ENCODE measurements at regions not wholly inside any gene's neighbourhood (a gene's known extent, or its start where the extent isn't known, plus 50 kb on each side); places are given as distances from the start of the nearest gene placed in this dataset.

DNA sequence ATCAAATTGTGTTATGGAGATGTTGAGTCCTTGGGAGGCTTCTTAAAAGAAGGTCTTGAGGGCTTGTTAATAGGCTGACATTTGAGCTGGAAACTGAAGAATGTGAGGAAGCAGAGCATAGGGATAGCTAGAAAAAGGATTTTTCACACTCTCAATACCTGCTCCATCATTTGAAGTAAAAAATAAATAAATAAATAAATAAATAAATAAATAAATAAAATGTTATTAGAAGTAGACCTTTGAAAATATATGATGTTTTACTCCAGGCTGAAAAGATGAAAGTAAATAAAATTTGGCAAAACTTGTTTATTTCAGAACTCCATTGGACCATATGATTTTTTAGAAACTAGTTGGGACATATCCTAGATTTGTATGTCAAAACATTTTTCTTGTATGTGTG, 1757.8 kb upstream of the TENM3 start:
- no peak for DNase-seq

DNA sequence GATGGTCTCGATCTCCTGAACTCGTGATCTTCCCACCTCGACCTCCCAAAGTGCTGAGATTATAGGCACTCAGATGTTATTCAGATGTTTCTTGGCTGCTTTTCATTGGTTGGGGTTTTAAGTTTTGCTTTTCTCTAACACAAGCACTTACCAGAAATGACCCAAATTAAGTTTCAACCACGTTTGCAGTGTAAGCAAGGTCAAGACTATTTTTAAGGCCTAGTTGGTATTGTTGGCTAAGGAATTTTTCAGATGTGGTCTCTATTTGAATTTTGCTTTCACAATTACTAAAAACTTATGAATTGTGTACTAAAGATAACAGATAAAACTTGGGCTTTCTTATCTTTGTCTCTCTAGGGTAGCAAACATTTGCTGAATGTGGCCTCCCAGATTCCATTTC, 1756.9 kb upstream of the TENM3 start:
- DNase-seq = no peak

DNA sequence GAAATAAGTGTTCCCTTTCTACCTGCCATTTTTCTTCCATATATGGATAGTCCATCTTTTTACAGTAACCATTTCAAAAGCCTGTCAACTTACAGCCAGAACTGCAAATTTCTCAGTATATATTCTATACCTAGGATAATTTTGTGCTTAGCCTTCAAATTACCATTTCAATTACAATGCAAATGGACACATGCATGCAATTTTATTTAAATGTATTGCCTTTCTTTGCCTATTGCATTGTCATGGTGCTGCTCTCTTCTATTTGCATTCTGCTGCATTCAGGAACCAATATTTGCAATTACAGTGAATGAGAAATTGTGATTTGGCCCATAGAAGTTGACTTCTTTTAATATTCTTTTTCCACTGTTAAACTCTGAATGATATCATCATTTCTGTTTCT, 1753.4 kb upstream of the TENM3 start:
- no peak for DNase-seq

DNA sequence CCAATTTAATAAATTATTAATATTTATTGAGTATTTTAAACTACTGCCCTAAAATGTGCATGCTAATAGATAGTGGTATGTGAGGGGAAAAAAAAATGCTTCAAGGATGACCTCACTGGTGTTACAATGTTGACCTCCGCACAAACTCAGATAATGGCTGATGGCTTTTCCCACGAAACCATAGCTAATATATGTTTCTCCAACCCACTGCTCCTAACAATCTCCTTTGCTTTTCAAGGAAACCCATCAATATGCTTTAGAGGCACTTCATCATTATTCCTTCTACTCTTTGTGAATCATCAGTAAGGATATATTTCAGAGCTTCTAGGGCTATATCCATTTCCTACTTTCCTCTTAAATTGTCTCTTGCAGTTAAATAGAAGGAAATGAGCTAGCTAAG, 1752.0 kb upstream of the TENM3 start:
- no peak for DNase-seq

DNA sequence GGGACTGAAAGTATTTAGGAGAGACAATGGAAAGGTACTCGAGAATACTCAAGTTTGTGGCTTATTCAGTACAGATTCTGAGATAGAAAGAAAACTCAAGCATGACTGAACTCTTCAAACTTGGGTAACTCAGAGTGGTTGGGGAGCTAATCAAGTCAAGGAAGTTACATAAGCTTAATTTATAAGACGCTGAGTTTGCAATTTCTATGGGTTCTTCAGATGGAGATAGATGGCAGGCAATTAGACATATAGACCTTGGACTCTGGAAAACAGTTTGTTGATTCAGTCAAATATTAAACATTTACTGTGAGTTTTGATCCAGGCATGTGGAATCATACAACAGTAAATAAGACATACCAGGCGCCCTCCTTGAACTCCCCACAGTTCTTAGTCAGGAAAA, 1749.9 kb upstream of the TENM3 start:
- DNase-seq = no peak

DNA sequence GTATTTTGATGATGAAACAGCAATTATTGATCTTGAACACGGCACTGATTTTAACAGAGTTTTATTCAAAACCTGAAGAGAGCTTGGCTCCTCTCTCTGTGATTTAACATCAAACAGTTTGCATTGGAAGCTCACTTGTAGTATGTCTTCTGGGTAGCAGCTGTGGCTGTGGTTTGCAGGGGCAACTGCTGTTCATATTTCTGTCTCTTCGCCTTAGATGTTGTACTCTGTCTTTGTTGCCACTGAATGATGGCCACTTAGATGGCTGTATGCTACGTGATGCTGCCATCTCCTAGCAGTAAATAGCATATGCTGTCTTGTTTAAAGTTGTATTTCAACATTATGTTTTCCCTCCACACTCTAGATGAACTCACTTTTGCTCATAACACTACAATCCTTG, 1743.0 kb upstream of the TENM3 start:
- DNase-seq = no peak

DNA sequence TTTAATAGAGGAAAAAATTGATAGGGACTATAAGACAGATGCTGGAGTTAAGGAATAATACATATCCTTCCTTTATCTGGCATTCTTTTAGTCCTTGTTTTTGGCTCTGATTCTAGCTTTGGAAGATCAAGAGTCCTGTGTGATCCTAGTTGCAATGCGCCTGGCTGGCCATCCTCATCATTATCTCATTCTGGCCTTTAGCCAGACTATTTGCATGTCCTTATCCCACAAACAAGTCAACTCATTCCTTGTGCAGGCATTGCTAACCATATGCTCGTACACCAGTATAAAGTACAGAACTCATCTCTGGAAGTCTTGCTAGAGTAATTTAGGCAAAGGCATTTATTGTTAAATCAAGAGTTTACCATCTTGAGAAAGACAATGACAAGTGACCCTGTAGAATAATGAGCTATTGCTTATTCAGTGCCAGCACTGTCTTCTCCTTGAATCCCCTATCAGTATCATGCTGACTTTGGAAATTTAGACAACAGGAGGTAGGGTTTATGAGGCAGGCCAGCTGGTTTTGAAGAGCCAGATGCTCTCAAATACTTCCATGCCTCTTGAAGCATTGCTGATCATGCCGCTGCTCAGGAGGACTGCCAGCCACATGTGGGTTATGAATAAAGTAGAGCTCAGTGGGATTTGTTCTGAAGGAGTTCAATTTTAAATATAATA, 1730.3 kb upstream of the TENM3 start:
- DNase-seq = no peak

DNA sequence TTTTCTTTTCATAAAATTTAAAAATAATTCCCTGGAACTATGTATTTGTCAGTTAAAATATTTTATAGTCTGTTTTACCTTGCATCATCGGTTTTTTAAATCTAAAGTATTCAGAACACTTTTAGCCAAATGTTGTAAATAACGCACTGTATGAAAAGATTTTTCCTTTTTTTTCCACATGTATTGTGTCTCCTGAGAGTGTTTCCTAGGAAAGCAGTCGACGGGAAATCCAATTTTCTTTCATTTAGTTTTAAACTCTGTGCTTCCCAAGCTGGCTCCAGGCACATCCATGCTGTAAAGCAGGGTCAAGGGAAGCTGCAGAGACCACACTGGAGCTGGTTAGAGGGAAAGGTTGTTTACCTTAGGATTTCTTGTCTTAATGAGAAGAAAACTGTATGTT, 1724.3 kb upstream of the TENM3 start:
- DNase-seq = no peak

DNA sequence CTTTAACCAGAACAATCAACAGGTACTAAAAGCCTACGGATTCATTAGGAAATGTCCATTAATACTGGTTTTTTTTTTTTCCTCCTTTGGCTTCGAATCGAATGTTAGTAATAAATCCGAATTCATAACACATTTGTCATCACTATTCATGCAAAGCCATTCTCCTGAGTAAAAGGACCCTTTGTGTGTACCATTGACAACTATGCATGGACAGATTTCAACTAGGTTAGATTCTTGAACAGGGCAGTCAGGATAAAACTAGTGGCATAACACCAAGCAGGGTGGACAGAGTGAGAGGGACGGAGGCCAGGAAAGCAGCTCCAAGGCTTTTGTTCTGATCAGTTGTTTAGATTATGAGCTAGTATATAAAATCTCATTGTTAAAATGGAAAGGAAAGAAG, 1722.0 kb upstream of the TENM3 start:
- no peak for DNase-seq

DNA sequence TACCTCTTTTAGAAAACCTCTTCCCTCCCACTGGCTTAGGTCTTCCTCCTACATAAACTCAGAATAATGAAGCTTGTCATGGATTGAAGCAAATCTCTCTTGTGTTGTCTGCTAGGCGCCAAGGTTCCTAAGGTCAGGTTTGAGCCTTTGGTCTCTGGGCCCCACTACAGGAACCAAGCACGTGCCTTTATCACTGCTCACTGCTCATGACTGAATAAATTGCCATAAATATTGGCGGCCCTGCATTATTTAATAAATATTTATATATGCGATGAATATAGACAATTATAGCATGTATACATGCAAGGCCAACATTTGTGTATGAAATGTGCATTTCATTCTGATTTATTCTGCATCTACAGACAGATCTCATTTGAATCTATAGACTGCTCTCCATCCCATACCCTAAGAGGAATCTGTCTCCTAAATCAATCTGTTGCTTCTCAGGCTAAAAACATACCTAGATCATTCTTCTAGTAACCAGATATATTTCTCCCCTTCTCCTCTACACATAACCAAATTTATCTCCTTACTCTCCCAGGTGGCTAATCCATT, 1717.6 kb upstream of the TENM3 start:
- no peak for DNase-seq

DNA sequence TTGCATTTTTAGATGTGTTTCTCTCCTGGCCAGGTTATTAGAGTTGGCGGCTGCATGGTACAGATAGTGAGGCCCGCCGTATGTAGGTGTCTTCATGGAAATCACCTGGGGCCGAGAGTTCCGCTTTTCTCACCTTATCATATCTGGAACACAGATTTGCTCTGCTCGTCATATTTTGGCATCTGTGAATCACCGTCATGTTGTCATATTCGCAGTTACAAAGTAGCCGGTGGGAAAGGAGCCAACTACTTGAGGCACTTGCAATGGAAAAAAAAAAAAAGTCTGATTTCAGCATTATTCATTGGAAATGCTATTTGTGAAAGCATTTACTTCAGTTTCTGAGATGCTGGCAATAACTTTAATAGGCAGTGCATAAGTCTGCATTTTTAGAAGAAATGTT, 1715.2 kb upstream of the TENM3 start:
- DNase-seq = no peak

DNA sequence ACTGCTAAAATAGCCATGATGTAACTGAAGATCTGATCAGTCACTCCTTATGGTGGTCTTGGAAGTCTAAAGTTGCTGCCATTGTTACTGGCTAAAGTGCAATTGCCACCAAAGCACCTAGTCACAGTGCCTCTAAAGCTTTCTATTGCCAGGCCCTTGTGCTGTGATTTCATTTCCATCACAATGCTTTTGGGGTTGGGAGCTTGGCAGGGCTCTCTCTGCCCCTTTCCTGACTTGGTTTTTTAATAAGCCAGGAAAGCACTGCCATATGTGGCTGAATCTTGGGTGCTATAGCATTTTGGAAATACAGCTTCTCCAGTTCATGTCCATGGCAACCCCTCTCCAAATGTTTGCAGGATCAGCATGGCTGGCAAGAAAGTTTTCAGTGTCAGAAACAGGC, 1712.4 kb upstream of the TENM3 start:
- no peak for DNase-seq

DNA sequence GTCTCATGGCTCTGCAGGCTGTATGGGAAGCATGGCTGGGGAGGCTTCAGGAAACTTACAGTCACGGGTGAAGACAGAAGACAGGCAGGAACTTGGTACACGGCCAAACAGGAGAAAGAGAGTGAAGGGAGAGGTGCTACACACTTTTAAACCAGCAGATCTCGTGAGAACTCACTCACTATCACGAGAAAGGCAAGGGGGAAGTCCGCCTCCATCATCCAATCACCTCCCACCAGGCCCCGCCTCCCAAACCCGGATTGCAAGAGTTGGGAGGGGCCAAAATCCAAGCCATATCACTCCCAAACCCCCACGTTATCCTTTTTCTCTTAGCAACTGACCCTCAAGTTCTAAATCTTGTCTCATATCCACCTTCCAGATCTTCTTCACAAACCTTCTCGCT, 1710.5 kb upstream of the TENM3 start:
- DNase-seq = no peak

DNA sequence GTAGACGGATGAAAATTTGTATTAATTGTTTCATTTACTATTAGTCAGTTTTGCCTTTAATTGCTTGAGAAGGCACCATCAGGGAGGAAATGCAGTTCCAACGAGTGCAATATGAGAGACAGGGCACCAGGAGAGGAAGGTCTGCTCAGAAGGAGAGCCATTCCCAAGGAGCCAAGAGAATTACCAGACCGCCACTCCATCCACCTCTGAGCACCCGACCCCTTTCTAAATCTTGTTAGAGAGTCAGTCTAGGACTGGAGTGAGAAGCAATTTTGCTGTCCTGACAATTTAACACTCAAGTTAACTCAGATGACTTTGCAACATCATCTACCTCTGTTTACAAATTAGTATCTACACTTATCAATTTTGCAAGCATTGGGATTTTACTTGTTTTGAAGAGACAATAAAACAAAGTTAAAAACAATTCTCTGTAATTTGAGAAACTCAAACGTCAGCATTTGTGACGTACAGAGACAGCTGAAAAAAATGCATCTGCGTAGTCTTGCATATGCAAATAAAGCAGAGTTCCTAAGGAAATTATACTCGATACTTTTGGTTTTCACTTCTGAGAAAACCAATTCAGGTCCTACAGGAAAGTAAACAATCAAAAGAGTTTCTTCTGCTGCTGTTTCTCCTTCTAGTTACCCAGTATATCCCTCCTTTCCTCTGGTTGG, 1704.7 kb upstream of the TENM3 start:
- DNase-seq = no peak

DNA sequence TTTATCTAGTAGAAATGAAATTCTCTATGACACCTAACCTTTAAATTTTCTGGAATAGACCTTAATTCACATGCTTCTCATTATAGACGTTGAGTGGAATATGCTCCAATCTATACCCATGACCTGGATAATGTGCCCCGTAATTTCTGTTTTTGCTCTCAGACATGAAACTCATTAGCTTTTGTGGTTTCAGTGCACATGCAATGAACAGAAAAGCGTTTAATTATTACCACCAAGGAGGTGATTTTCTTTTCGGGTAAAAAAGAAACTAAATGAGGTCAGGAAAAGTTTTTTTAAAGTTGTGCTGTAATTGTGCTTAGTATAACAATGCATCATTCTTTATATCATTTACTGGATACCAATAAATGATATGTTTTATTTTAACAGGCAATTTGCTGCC, 1703.9 kb upstream of the TENM3 start:
- no peak for DNase-seq

DNA sequence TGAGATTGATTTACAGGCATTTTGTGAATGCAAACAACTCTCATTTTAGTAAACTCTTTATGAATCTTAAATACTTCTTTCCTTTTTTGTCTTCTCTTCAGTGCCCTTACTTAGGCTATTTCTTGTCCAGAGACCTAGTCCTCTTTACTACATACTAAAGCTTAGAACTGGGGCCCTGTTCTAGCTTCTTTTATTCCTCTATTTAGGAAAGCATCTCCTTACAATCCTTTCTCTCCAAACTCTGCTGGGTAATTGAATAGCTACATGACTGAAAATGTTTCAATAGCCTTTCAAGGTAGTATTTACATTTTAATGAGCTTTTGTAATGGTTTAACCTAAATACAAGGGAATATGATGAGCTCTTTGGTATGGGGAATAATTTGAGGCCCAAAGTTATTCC, 1701.5 kb upstream of the TENM3 start:
- no peak for DNase-seq

DNA sequence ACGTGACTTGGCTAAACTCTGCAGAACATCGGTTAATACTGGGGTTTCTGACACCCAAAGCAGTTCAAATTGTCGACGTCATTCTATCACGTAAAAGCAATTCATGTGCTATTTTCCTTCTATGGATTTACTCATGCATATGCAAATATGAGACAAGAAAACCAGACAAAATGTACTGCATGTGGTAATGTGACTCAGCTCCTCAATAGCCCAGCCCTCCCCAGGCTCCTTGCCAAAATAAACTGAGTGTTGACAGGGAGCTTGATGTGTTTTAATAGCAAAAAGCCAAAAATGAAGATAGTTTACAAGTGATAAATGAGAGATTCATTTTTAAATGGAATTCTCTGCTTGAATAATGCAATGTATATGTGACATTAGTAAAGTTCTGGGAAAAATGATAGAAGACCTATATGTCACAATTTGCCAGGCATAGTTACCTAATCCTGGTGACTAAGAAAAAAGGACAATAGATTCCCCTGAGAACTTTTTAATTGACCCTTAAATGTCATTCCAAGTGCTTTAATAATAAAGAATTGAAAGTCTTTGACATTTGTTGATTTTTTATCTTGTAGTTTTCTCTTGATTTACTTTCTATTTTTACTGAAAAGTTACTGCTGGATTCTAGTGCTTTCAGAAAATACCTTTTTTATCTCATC, 1700.6 kb upstream of the TENM3 start:
- DNase-seq = no peak

DNA sequence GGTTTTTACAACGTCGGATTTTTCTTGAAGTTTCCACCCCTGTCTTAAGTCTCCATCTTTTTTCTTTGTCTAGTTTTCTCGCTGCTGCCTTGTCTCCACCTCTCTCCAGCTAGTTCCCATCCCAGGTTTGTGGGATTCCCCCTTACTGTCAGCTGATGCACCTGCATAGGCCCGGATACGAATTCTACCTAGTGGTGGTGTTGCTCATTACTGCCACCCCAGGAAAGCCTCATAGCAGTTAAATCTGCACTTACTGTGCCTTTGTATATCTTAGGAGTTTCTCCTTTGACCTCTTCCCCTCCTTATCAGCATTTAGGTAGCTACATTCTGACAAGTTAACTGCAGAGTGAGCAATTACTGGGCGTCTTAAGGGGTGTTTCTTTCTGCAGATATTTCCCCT, 1693.1 kb upstream of the TENM3 start:
- DNase-seq = no peak

DNA sequence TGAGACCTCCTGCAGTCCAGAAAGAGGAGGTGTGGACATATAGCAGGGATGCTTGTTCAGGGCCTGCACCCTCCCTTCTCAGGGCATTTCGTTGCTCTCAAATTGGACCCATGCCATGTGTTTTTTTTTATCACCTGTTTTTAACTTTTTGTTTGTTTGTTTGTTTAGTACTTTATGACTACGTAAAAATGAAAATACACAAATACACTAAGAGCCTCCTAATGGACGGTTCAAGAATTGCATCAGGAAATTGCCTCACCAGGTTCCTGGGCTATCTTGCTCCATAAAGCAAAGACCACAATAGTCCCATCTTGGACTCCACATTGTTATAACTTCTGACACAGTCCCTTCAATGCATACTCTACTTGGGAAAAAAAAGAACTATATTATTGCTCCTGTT, 1685.9 kb upstream of the TENM3 start:
- DNase-seq = no peak

DNA sequence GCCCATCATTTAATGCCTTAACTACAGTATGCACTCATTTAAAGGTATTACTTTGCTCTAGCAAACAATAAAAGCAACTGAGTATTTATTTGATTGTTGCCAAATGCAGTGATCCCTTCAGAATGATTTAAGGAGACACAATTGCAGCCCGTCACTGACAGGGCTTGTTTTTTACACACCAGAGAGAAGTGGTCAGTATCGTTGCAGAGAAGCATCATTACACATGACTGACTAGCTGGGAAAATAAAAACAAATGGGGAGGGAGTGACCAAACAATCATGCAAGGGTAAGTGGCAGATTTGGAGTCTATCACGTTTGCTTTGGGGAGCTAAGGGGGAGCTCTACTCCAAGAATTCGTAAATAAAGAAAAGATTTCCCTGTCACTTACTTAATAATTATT, 1685.3 kb upstream of the TENM3 start:
- no peak for DNase-seq

DNA sequence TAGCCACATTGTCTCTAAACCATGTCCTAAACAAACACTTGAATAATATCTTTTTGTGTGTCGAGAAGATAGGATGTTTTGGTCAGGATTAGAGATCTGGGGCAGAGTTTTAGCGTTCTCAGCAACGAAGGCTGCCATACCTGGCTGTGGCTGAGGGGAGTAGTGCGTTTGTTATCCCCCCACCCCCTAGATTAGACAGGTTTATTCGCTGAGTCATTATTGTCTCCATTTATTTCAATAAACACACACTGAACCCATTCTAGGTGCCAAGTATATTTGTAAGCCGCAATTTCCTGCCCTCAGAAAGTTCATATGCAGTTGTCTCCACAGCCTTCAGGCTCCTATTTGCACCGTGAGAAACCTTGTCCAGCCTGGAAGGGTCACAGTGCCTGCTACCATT, 1684.8 kb upstream of the TENM3 start:
- DNase-seq = no peak

DNA sequence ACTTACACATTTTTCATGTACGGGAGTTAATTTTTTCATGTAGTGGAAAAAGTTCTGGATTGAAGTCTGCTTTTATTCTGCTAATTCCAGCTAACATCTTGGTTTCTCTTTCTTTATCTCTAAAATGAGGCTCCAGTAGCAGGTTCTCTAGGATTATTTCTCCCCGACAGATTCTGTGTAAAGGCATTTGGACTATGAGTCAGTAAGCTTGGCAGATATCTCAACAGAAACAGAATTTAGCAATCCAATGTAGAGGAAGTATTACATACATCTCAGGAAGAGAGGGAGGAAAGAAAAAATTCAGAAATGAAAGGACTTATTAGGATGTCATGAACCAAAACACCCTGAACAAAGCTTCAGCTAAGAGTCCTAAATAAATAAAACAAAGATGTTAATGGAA, 1682.3 kb upstream of the TENM3 start:
- no peak for DNase-seq

DNA sequence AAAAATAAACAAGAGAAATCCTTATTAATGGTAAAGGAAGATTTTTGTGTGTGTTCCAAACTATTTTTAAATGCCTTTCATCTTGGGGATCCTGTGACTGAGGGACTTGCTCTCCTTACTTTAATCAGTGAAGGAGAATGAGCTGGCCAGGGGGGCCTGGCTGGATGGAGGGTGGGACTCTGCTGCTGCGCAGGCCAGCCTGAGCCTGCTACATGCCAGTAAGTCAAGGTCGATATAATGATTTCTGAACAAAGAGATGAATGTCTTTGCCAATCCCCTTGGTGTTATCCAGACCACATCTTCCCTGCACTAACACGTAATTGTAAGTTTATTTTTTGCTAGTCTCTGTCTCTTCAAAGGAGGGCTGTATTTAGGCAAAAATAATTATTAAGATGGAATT, 1679.2 kb upstream of the TENM3 start:
- DNase-seq = no peak

DNA sequence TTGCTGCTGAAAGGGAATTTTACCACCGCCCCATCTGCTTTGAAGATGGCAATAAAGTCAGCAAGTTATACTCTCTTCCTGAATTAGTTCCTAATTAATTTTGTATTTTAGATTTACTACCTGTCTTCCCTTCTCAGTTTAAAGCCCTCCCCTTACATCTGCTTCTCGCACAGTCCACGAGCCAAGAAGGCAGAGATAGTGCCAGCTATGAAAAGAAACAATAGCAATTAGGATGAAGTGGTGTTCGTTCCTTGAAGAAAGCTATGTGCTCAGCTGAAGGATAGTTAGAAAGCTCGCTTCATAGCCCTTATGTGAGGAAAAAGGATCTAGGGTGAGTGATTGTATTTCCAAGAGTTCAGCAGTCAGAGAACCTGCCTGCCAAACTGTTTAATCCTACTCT, 1678.8 kb upstream of the TENM3 start:
- no peak for DNase-seq

All from activated naive CD4-positive, alpha-beta T cell (primary cell).